ENCODE measurements at regions not wholly inside any gene's neighbourhood (a gene's known extent, or its start where the extent isn't known, plus 50 kb on each side); places are given as distances from the start of the nearest gene placed in this dataset.
"Not testable (repeated sequence)": the region's sequence is repeated elsewhere in the genome, so short reads cannot be mapped to it uniquely, and the experiment has no call there.

DNA sequence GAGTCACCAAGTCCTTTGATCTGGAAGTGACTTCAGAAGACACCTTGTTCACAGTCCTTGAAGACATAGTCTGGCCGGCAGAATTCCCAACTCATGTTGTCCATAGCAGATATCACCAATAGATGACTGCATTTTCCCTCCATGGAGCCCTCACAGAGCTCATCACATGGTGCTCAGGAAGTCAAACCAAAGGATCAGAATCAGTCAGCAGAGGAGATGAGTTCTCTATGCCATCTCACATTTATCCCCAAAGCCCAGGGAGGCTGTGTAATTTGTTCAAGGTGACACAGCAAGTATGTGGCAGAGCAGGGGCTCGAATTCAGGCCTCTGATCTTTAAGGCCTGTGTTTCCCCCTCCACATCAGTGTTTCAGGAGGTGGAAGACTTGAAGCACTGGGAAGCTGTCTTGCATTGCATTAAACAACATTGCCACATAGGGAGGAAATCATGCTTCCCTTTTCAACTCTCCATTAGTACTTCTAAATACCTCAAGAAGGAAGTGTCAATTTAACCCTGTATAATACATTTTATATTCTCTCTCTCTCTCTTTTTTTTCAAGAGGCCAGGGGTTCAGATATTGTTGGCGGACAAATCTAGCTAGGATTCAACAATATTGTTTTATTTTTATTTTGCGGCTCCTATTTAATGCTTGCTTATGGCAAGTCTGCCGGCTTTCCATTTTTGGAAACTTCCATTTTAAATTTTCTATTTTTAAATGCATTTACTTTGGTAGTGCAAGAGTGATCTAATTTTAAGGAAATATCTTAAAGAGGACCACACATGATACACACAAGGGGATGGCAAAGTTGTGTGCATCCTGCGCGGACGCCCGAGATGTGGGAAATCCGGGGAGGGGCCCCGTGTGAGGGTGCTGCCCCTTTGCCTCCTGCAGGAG, 61.9 kb downstream of the NPIPB5 start:
- DNase-seq = peak; percentile 22

DNA sequence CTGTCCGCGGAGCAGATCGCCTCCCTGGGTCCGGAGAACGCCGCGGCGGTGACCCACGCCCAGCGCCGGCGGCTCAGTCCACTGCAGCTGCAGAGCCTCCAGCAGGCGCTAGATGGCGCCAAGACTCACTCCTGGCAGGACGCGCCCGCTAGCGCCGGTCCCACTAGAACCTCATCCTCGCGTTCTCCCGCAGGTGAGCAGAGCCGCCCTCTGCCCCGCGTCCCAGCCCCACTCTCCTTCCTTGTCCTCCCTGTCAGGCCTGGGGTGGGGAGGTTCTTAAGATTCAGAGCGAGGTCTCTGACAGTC, 62.5 kb downstream of the NPIPB5 start:
- not testable (repeated sequence) for DNase-seq

DNA sequence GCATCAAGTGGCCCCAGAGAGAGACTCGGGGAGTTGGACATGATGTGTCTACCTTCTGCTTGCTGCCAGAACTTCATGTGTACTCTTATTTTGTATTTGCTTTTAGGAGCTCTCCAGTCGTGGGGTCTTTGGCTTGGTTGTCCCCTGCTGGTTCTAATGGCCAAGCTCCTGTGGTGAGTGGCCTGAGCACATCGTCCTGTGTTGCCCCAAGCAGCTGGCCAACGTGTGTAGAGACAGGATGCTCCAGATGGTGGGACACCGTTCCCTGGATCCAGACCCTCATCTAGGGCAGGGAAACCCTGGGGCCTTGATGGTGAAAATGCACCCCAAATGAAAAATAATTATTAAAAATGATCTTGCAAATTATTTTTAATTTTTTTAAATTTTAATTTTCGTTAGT, 65.8 kb downstream of the NPIPB5 start:
- not testable (repeated sequence) for DNase-seq

DNA sequence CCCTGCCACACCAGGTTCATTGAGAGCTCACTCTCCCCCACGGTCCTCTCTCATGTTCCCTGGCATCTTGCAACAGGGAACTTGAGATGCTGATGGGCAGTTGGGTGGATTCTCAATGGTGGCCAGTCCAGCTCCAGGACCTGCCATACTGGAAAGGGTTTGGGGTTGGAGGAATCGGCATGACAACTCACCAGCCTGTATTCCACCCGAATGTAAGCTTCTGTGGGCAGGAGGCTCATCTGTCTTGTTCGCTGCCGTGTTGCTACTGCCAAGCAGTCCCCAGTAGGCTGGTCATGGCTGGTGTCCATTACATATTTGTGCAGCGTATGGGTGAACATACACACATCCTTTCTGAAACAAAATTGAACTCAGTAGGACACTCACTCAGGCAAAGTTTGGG, 72.5 kb downstream of the NPIPB5 start:
- not testable (repeated sequence) for DNase-seq

DNA sequence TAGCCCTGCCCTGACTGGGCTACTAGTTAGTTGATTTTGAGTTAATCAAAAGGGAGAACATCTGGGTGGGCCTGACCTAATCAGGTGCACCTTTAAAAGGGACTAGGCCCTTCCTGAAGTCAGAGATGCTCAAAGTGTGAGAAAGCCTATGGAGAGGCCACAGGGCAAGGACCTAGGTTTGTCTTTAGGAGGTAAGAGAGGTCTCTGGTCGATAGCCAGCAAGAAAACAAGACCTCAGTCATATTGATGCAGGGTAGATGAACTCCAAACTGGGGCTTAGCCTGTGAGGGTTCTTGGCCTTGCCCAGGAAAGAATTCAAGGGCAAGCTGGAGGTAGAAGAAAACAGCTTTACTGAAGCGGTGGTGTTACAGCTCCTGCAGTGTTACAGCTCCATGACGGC, 73.8 kb downstream of the NPIPB5 start:
- DNase-seq = not testable (repeated sequence)

DNA sequence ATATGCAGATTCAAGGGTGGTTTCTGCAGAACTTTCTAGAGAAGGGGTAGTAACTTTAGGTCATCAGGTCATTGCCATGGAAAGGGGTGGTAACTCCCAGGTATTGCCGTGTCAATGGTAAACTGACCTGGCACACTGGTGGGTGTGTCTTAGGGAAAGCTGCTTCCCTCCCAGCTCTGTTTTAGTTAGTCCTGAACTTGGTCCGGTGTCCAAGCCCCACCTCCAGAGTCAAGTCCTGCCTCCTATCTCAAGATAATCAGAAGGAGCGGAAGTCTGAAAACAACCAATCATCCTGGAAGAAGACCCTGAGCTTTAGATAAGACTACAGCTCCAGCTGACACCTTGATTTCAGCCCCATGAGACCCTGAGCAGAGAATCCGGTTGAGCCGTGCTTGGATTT, 74.2 kb downstream of the NPIPB5 start:
- not testable (repeated sequence) for DNase-seq

DNA sequence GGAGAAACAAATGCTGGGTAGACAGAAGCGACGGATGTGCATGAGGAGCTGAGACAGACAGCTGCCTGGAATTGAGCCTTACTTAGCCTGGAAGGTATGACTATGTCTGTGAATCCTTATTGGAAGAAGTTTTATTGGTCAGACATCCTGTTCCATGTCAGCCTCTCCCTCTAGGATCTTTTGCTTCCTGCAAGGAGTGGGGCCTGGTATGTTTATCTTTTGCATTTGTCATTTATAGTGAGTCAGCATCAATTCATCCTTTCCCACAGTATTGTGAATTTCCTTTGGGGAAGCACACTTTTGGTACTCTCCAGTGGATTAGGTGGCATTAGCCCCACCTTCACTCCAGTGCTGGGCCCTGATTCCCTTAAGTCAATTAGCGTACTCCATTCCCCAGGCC, 74.7 kb downstream of the NPIPB5 start:
- DNase-seq = not testable (repeated sequence)

DNA sequence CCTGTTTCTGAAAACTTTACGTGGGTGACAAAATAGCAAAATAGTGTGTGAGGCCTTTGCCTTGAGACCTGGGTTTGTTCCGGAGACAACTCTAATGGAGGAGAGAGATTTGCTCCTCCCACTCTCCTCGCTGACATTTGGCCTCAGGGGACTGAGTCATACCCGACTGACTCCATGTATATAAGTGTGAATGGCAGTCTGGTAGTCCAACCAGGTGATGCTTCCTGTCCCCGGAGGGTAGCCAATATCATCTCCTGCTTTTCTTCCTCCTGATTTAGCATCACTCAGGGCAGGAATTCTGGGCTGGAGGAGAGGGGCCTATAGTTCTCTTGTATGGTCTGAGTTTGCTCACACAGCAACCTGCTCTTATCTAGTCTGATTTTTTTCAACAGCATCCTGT, 76.0 kb downstream of the NPIPB5 start:
- not testable (repeated sequence) for DNase-seq

DNA sequence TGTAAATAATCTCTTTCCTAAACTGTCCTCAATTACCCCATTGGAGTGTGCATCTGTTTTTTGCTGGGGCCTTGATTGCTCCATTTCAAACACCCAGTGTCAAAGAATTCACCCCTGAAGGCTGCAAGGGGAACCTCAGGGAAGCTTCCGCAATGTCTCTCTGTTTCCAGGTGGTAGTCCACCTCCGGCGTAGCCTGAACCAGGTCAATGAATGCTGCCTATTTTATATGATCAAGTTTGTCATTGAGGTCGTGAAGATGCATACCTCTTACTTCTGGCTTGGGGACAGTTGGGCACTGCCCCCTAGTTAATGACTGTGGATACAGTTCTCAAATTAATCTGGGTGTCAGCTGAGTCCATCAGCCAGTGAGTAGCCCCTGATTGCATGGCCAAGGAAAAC, 79.1 kb downstream of the NPIPB5 start:
- not testable (repeated sequence) for DNase-seq

DNA sequence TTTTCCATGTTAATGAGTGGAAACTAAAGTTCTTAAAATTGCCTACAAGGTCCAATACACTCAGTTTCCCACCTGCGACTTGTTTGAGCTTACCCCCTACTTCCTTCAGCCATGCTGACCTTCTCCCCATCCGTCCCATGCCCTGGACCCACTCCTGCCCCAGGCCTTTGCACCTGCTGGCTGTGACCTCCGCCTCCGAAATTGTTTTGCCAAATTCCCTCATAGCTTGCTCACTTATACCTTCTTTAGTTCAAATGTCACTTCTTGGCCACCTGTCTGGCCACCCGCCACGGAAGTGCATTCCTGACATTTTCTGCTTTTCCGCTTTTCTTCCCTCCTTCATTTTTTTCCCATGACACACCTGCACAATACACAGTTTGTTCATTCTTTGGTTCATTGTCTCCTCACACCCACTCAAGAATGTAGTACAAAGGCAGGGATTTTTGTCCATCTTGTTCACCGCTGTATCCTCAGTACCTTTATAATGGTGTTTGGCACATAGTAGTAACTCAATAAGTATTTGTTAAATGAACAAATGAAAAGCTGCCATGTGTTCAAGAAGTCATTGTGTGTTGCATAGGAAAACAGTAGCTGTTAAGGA, 85.9 kb downstream of the NPIPB5 start:
- not testable (repeated sequence) for DNase-seq

DNA sequence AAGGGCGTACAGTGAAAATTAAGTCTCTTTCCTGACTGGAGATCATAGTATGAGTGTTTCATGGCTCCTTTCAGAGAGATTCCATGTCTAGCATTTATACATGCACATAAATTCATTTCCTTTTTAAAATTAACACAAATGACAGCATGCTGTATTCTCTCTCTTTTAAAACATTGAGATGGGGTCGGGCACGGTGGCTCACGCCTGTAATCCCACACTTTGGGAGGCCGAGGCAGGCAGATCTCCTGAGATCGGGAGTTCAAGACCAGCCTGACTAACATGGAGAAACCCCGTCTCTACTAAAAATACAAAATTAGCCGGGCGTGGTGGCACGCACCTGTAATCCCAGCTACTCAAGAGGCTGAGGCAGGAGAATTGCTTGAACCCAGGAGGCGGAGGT, 93.1 kb downstream of the NPIPB5 start:
- not testable (repeated sequence) for DNase-seq

DNA sequence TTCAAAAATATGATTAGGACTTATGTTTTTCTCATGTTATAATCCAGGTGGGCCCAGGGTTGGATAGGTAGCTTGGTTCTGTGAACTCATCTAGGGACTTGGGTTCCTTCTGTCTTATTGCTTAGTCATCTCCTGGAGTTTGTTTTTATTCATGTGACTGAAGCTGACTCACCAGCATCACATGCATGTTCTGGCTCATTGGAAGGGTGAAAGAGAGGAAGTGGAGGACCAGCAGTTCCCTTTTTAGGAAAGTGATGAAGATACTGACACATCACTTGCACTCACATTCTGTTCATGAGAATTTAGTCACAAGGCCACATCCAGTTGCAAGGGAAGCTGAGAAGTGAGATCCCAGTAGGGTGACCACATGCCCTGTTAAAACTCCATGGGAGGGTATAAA, 95.9 kb downstream of the NPIPB5 start:
- not testable (repeated sequence) for DNase-seq

DNA sequence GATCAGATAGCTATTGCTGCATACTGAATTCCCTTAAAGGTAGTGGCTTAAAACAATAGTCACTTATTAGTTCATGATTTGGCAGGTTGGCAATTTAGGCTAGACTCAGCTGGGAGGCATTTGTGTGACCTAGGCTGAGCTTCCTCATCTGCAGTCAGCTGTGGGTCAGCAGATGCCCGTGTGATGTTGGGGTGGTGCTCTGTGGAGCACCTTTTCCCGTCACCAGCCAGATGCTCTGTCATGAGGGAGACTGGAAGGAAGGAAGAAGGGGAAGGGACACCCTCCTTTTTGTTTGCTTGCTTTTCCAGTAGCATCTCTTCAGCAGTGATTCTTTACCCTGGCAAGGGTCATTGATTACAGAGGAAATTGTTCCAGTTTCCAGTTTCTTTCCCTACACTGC, 99.1 kb downstream of the NPIPB5 start:
- not testable (repeated sequence) for DNase-seq

DNA sequence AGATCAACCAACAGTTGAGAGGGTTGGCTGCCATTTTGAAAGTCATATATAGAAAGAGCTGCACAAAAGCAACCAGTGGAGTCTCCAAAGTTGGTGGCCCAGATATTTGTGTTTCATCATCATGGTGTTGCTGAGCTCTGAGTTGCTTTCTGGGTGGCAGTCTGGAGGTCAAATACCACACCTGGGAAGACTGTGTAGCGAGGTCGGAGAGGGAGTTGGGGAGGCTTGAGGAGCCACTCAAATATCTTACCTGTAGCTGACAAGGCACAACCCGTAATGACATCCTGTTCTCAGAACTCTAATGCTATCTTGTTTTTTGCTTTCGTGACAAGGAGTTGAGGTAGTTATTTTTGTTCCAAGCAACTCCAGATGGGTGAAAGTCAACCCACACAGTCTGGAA, 100.4 kb downstream of the NPIPB5 start:
- not testable (repeated sequence) for DNase-seq

DNA sequence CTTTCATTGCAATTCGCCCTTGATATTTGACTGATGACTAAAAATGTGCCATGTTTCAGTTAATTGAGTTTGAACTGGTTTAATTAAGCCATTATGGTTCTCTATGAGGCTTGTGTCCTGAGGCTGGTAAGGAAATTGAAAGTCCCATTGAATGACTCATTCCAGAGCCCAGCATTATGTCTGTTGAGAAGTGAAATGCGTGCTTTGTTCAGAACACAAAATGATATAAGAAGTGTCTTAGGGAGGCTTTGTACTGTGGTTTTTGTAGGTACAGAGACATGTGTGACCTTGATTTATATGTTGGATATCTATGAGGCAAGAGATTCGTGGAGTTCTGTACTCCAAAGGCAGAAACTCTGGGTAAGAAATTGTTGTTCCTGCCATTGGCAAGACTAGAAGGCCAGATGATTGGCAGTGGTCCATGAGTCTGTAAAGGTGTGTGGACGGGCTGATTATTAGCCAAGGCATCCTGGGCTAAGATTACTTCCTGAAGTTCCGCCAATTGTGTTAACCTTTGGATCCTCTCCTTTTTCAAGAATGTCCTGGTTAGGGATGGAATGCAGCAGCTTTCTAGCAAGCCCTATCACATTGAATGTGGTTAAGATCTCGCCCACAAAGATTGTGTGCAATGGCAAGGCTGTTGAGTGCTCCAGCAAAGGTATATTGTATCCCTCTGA, 103.7 kb downstream of the NPIPB5 start:
- DNase-seq = no peak

DNA sequence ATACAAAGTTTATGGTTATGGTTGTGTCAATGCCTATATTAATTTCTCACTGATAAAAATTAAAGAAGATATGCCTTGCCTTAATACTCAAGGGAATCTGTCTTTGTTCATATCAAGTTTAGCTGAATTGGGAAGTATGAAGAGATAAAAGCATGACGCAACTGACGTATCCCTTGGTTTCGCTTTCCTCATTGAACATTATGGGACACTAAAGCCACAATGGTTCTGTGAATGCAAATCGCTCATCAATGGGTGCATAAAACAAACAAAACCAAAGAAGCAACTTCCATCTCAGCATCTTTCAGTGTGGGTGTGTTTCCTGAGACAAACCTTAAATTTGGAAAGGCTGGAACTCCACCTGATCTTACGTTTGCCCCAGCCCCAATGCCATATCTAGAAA, 108.2 kb downstream of the NPIPB5 start:
- DNase-seq = no peak

DNA sequence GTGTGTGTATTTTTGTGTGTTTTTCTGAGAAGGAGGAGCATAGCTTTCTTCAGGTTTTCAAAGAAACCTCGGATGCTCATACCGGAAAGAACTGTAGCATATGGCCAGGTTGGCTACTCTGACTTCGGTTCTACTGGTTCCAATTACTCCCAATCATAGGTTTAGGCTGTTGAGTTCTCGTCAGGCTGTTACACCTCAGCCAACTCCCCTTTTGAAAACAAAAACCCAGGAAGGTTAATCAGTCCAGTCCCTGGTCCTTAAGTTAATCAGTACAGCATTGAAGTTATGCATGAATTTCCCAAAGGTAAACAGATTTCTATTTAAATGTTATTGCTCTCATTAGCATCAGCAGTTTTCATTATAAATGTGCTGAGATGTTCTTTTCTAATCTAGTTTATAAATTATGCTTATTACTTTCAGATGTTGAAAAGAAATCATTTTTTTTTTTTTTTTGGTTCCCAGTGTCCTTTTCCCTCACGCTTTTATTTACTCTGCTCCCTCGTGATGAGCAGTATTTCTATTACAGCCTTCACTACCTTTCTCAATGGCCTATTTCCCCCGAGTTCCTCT, 111.0 kb downstream of the NPIPB5 start:
- no peak for DNase-seq

DNA sequence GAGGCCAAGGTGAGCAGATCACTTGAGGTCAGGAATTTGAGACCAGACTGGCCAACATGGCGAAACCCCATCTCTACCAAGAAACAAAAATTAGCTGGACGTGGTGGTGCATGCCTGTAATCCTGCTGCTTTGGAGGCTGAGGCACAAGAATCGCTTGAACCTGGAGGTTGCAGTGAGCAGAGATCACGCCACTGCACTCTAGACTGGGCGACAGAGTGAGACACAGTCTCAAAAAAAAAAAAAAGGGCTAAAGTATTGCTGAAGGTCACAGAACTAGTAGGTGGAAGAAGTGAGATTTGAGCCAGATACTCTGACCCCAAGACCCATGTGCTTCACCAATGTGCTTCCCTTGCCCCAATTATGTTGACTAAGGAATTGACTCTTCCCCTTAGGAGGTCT, 112.0 kb downstream of the NPIPB5 start:
- no peak for DNase-seq

DNA sequence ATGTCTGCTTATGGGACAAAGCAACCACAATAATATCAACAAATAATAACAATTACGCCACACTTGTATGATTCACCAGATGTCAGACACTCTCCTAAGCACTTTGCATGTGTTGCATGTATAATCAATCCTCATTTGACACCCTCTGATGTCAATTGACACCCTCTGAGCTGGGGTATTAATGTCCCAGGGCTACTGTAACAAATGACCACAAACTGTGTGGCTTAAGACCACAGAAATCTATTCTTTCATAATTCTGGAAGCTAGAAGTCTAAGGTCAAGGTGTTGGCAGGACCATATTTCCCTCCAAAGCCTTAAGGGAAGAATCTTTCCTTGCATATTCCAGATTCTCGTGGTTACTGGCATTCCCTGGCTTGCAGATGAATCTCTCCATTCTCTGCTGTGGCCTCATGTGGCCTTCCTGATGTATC, 112.7 kb downstream of the NPIPB5 start:
- DNase-seq = no peak

DNA sequence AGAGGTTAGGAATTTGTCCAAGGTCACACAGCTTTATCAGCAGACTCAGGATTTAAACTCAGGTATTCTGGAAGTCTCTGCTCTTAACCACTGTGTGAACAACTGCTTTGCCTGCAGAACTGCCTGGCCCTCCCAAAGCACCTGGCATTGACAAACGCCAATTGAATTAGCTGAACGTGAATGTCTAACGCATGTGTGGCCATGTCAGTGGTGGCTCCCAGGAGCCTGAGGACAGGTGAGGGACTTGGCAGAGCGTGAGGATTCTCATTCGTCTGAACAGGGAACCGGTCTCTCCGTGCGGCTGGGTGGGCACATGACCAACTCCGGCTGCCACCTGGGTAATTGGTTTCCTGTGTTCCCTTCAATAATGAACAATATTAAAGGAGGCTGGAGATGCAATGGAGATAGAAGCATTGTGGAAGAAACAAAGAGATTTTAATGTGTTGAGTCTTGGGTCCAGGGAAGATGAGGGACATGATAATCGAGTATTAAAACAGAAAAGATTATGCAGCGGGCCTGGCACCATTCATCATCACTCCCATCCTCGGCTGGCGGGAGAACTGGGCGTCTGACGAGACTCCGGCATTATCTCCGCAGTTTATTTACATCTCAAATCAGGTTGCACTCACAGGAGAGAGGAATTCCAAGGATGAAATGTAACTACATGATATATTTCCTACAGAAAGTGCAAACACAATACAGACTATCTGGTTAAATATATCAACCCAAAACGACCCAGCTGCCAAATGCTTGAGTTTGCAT, 113.5 kb downstream of the NPIPB5 start:
- DNase-seq = no peak

DNA sequence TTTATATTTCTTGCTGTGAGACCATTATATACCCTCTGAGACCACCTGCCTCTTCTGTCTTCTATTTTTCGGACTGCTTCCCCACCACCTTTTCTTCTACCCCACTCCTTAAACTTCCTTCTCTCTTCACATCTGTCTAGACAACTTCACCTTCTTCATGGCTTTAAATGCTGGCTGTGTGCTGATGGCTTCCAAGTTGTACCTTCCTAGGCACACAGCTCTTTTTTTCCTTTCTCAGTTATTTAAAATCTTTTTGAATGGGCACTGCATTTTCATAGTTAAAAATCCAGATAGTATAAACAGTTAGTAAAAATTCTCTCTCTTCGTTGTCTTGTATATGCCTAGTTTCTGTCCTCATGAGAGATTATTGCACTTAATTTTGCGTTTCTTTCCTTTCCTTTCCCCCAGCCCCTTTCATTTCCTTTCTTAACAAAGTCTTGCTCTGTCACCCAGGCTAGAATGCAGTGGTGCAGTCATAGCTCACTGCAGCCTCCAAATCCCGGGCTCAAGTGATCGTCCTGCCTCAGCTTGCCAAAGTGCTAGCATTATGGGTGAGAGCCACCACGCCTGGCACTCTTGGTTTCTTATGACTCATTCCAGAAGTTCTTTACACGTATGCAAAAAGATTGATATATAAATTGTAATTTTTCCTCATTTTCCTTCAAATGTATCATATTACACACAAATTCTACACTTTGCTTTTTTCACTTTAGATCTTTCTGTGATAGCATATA, 114.3 kb downstream of the NPIPB5 start:
- DNase-seq = no peak

DNA sequence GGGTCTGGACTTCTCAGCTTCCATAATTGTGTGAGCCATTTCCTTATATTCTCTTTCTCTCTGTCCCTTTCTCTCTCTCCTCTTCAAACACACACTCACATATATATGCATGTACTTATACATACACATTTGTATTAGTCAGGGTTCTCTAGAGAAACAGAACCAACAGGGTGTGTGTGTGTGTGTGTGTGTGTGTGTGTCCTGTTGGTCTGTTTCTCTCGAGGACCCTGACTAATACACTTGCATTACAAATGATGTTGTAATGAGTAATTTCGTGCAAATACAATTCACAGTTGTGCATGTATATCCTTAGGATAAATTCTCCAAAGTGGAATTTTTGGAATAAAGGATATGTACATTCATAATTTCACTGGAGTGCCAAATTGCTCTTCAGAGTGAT, 115.3 kb downstream of the NPIPB5 start:
- DNase-seq = no peak

Measured in hematopoietic multipotent progenitor cell treated with erythropoietin and hydrocortisone succinate and interleukin-3 and kit ligand, for 6 days (in vitro differentiated cells).